H9 (cell line): ENCODE measurements at regions not wholly inside any gene's neighbourhood (a gene's known extent, or its start where the extent isn't known, plus 50 kb on each side); places are given as distances from the start of the nearest gene placed in this dataset.

Experiments used
- DNase-seq: peaks from one replicate; pipeline ENCODE4 v3.0.0-alpha.2; 2017
- H2AFZ ChIP-seq: one replicate; pipeline ENCODE4 v1.6.1; 2013; ENCODE audit warnings: mild to moderate bottlenecking, low read length, control low read depth, moderate library complexity
- H2AK5ac ChIP-seq: 2 replicates; pipeline ENCODE4 v1.6.1; 2013; ENCODE audit warnings: low read length, control low read depth, mixed read lengths; ENCODE audit not compliant: insufficient read length
- H2BK120ac ChIP-seq: one replicate; pipeline ENCODE4 v1.6.1; 2013; ENCODE audit warnings: low read depth, mild to moderate bottlenecking, low read length, control low read depth, inconsistent platforms; ENCODE audit not compliant: poor library complexity, severe bottlenecking
- H2BK12ac ChIP-seq: 2 replicates; pipeline ENCODE4 v1.6.1; 2013; ENCODE audit warnings: low read length, control low read depth, mixed read lengths, low read depth; ENCODE audit not compliant: insufficient read length
- H2BK15ac ChIP-seq: 2 replicates; pipeline ENCODE4 v1.6.1; 2013; ENCODE audit warnings: low read depth, low read length, control low read depth
- H2BK20ac ChIP-seq: one replicate; pipeline ENCODE4 v1.6.1; 2013; ENCODE audit warnings: low read depth, mild to moderate bottlenecking, low read length, control low read depth, inconsistent platforms; ENCODE audit not compliant: poor library complexity, severe bottlenecking
- H2BK5ac ChIP-seq: 2 replicates; pipeline ENCODE4 v1.6.1; 2013; ENCODE audit warnings: low read length, control low read depth, mixed read lengths; ENCODE audit not compliant: insufficient read length
- H3K14ac ChIP-seq: 2 replicates; pipeline ENCODE4 v1.6.1; 2013; ENCODE audit warnings: low read length, control low read depth; ENCODE audit not compliant: insufficient read depth
- H3K18ac ChIP-seq: 2 replicates; pipeline ENCODE4 v1.6.1; 2013; ENCODE audit warnings: low read depth, mild to moderate bottlenecking, mixed read lengths, low read length, control low read depth; ENCODE audit not compliant: insufficient read length
- H3K23ac ChIP-seq: 2 replicates; pipeline ENCODE4 v1.6.1; 2013; ENCODE audit warnings: low read length, control low read depth, mixed read lengths, low read depth; ENCODE audit not compliant: insufficient read length
- H3K23me2 ChIP-seq: 2 replicates; pipeline ENCODE4 v1.6.1; 2013; ENCODE audit warnings: low read depth, mild to moderate bottlenecking, mixed read lengths, low read length, control low read depth; ENCODE audit not compliant: insufficient read length, poor library complexity, severe bottlenecking
- H3K27ac ChIP-seq: 2 replicates; pipeline ENCODE4 v1.5.1; 2013; ENCODE audit warnings: low read length, control low read depth, mixed read lengths, low read depth; ENCODE audit not compliant: insufficient read length
- H3K27me3 ChIP-seq: 2 replicates; pipeline ENCODE4 v1.6.1; 2013; ENCODE audit warnings: low read length, control low read depth, inconsistent platforms; ENCODE audit not compliant: insufficient read depth
- H3K4ac ChIP-seq: 2 replicates; pipeline ENCODE4 v1.6.1; 2013; ENCODE audit warnings: low read depth, mild to moderate bottlenecking, control low read depth, inconsistent platforms, low read length, moderate library complexity
- H3K4me1 ChIP-seq: 2 replicates; pipeline ENCODE4 v1.6.1; 2013; ENCODE audit warnings: low read length, control low read depth, inconsistent platforms; ENCODE audit not compliant: insufficient read depth
- H3K4me2 ChIP-seq: 2 replicates; pipeline ENCODE4 v1.6.1; 2013; ENCODE audit warnings: low read length, control low read depth, mixed read lengths; ENCODE audit not compliant: insufficient read length, insufficient read depth
- H3K56ac ChIP-seq: 2 replicates; pipeline ENCODE4 v1.6.1; 2013; ENCODE audit warnings: low read depth, mild to moderate bottlenecking, mixed read lengths, low read length, control low read depth; ENCODE audit not compliant: insufficient read length
- H3K79me1 ChIP-seq: 2 replicates; pipeline ENCODE4 v1.6.1; 2013; ENCODE audit warnings: low read depth, mild to moderate bottlenecking, moderate library complexity, low read length, control low read depth, inconsistent platforms; ENCODE audit not compliant: insufficient read depth, poor library complexity, severe bottlenecking
- H3K79me2 ChIP-seq: 2 replicates; pipeline ENCODE4 v1.6.1; 2013; ENCODE audit warnings: low read length, control low read depth, inconsistent platforms; ENCODE audit not compliant: insufficient read depth
- H3K9ac ChIP-seq: 2 replicates; pipeline ENCODE4 v1.6.1; 2013; ENCODE audit warnings: low read length, control low read depth, mixed read lengths; ENCODE audit not compliant: insufficient read length; ENCODE audit errors: extremely low read depth
- H3K9me3 ChIP-seq: one replicate; pipeline ENCODE4 v1.6.1; 2013; ENCODE audit warnings: low read depth, low read length, inconsistent platforms; ENCODE audit not compliant: control insufficient read depth
- H3T11ph ChIP-seq: one replicate; pipeline ENCODE4 v1.6.1; 2013; ENCODE audit warnings: mild to moderate bottlenecking, low read length, control low read depth, inconsistent platforms
- H4K20me1 ChIP-seq: one replicate; pipeline ENCODE4 v1.6.1; 2013; ENCODE audit not compliant: control insufficient read depth, insufficient read length, insufficient read depth
- H4K5ac ChIP-seq: 2 replicates; pipeline ENCODE4 v1.6.1; 2013; ENCODE audit warnings: low read depth, mild to moderate bottlenecking, mixed read lengths, low read length, control low read depth; ENCODE audit not compliant: insufficient read length
- H4K8ac ChIP-seq: replicated peaks from 2 replicates; pipeline ENCODE4 v1.6.1; 2013; ENCODE audit warnings: low read length, control low read depth, mixed read lengths, low read depth; ENCODE audit not compliant: insufficient read length
- H4K91ac ChIP-seq: 2 replicates; pipeline ENCODE4 v1.6.1; 2013; ENCODE audit warnings: low read depth, mild to moderate bottlenecking, moderate library complexity, mixed read lengths, low read length, control low read depth; ENCODE audit not compliant: insufficient read length
- H3K27ac Mint-ChIP-seq, 3 experiments: 2 replicates in 2 of 3; 3 replicates in 1 of 3; pipeline ENCODE4 v1.8.0; 2020 to 2021; ENCODE audit warnings: mixed read lengths in 3 of 3, mild to moderate bottlenecking in 1 of 3, moderate library complexity in 1 of 3
- H3K27me3 Mint-ChIP-seq: 2 replicates; pipeline ENCODE4 v1.8.0; 2021; ENCODE audit warnings: low read depth, mild to moderate bottlenecking, moderate library complexity, mixed read lengths
- H3K36me3 Mint-ChIP-seq, 3 experiments: 2 replicates in 2 of 3; 3 replicates in 1 of 3; pipeline ENCODE4 v1.8.0; 2020 to 2021; ENCODE audit warnings: low read depth in 3 of 3, mixed read lengths in 3 of 3; ENCODE audit not compliant: insufficient read depth in 1 of 3
- H3K4me1 Mint-ChIP-seq, 2 experiments: 2 replicates each; pipeline ENCODE4 v1.8.0; 2020; ENCODE audit warnings: mixed read lengths in 2 of 2
- H3K4me3 Mint-ChIP-seq, 2 experiments: 2 replicates in 1 of 2; 3 replicates in 1 of 2; pipeline ENCODE4 v1.8.0; 2020 to 2021; ENCODE audit warnings: mild to moderate bottlenecking in 2 of 2, mixed read lengths in 2 of 2, moderate library complexity in 1 of 2
- H3K9me3 Mint-ChIP-seq, 2 experiments: 2 replicates in 1 of 2; 3 replicates in 1 of 2; pipeline ENCODE4 v1.8.0; 2020; ENCODE audit warnings: mild to moderate bottlenecking in 2 of 2, mixed read lengths in 2 of 2, moderate library complexity in 1 of 2
- CTCF ChIP-seq: fragments of 200-600 bp; sonication (generic); conservative IDR thresholded peaks from 3 replicates; pipeline ENCODE4 v1.8.0; 2021; ENCODE audit warnings: antibody characterized with exemption, mild to moderate bottlenecking
- WGBS: extraction: QIAGEN DNeasy Blood & Tissue Kit; methylation state at CpG from one replicate; pipeline ENCODE4 v1.1.7; 2013; ENCODE audit warnings: missing lambda C conversion rate, low lambda C conversion rate, mixed read lengths; ENCODE audit not compliant: insufficient read length; ENCODE audit errors: extremely low coverage; 5-methylcytosine and 5-hydroxymethylcytosine counted together

GRCh38 chr5:142509026-142509425 lies 176.9 kb downstream of the FGF1 start:
- H4K8ac ChIP-seq = no peak overlapping the region
- H3K79me1 ChIP-seq = no peaks in the 10 kb centered on the region
- H3K27me3 ChIP-seq = no peaks in the 10 kb centered on the region
- H3K27ac Mint-ChIP-seq = no peak overlapping the region
- H2AK5ac ChIP-seq = no peak overlapping the region
- H3K23me2 ChIP-seq = no peaks in the 10 kb centered on the region
- no peak overlapping the region for H4K5ac ChIP-seq
- H2BK20ac ChIP-seq = no peak overlapping the region
- WGBS = no CpG with 5 or more reads among the region's 1 CpG
- H3K4me2 ChIP-seq = no peak overlapping the region
- no peaks in the 10 kb centered on the region for H3K9me3 Mint-ChIP-seq
- H3K18ac ChIP-seq = no peak overlapping the region
- H2BK5ac ChIP-seq = no peak overlapping the region
- H3K23ac ChIP-seq = no peak overlapping the region
- no peak overlapping the region for H3K27ac ChIP-seq
- H2BK12ac ChIP-seq = no peak overlapping the region
- no peaks in the 10 kb centered on the region; the same call in 1 of the 2 replicates for H3K4me1 ChIP-seq
- no peak overlapping the region for H2AFZ ChIP-seq
- no peaks in the 10 kb centered on the region for H4K20me1 ChIP-seq
- H3K36me3 Mint-ChIP-seq = 0 out of 7 replicates have a peak, but pooled peaks cover 0 to 2% (median 0%) of the 10 kb centered on the region in 3 experiments
- H4K91ac ChIP-seq = no peak overlapping the region
- H3K4me1 Mint-ChIP-seq = peaks cover 13 to 17% of the 10 kb centered on the region in 2 experiments
- no peak overlapping the region for H3K4ac ChIP-seq
- H3T11ph ChIP-seq = no peak overlapping the region
- no peak overlapping the region for H2BK15ac ChIP-seq
- H3K79me2 ChIP-seq = no peaks in the 10 kb centered on the region
- no peak for TF ChIP-seq CTCF
- H3K14ac ChIP-seq = no peak overlapping the region
- H2BK120ac ChIP-seq = no peak overlapping the region
- no peaks in the 10 kb centered on the region; the same call in 1 of the 2 replicates for H3K27me3 Mint-ChIP-seq
- no peak overlapping the region for H3K56ac ChIP-seq
- no peaks in the 10 kb centered on the region for H3K9me3 ChIP-seq
- DNase-seq = no peak
- no peak overlapping the region for H3K9ac ChIP-seq
- H3K4me3 Mint-ChIP-seq = no peak overlapping the region; a peak in 1 of 5 replicates
